ENCODE measurements at regions not wholly inside any gene's neighbourhood (a gene's known extent, or its start where the extent isn't known, plus 50 kb on each side); places are given as distances from the start of the nearest gene placed in this dataset.

- no peak for TF ChIP-seq CTCF (conservative IDR thresholded peaks at IDR 0.05; ENCODE audit: low read length)
- no peak overlapping the region for H3K4me3 ChIP-seq (ENCODE audit: low read length)
- no peak for DNase-seq (ENCODE audit: low read depth)
Observed at GRCh38 chr9:34797367-34797766, 87.4 kb upstream of the CCL21 start.

GRCh38 chr9:34796924-34797323 is 87.0 kb upstream of the CCL21 start:
- H3K4me3 ChIP-seq (ENCODE audit: low read length), result no peak overlapping the region
- no peak for DNase-seq (ENCODE audit: low read depth)
- TF ChIP-seq CTCF (conservative IDR thresholded peaks at IDR 0.05; ENCODE audit: low read length), result no peak

GRCh38 chr9:34793428-34793827 is 83.5 kb upstream of the CCL21 start:
- no peak for TF ChIP-seq CTCF (conservative IDR thresholded peaks at IDR 0.05; ENCODE audit: low read length)
- no peak overlapping the region for H3K4me3 ChIP-seq (ENCODE audit: low read length)
- no peak for DNase-seq (ENCODE audit: low read depth)

- DNase-seq (ENCODE audit: low read depth), result no peak
- no peak overlapping the region for H3K4me3 ChIP-seq (ENCODE audit: low read length)
- no peak for TF ChIP-seq CTCF (conservative IDR thresholded peaks at IDR 0.05; ENCODE audit: low read length)
Observed at GRCh38 chr9:34783951-34784487, 74.1 kb upstream of the CCL21 start.

- DNase-seq (ENCODE audit: low read depth), result no peak
- TF ChIP-seq CTCF (conservative IDR thresholded peaks at IDR 0.05; ENCODE audit: low read length), result no peak
- no peak overlapping the region for H3K4me3 ChIP-seq (ENCODE audit: low read length)
Observed at GRCh38 chr9:34782372-34782771, 72.4 kb upstream of the CCL21 start.

GRCh38 chr9:34777666-34778065 is 67.7 kb upstream of the CCL21 start:
- no peak for DNase-seq (ENCODE audit: low read depth)
- H3K4me3 ChIP-seq (ENCODE audit: low read length), result no peak overlapping the region
- TF ChIP-seq CTCF (conservative IDR thresholded peaks at IDR 0.05; ENCODE audit: low read length), result no peak

GRCh38 chr9:34773955-34774354 is 64.0 kb upstream of the CCL21 start:
- DNase-seq (ENCODE audit: low read depth), result no peak
- no peak overlapping the region for H3K4me3 ChIP-seq (ENCODE audit: low read length)

More at GRCh38 chr9:34773955-34774354, 64.0 kb upstream of the CCL21 start:
- TF ChIP-seq CTCF (conservative IDR thresholded peaks at IDR 0.05; ENCODE audit: low read length), result no peak
